ENCODE measurements at regions not wholly inside any gene's neighbourhood (a gene's known extent, or its start where the extent isn't known, plus 50 kb on each side); places are given as distances from the start of the nearest gene placed in this dataset.

- H3K4me3 ChIP-seq (ENCODE audit: low read depth, low read length) = no peak overlapping the region
- no peak for TF ChIP-seq CTCF (IDR thresholded peaks at IDR 0.05; ENCODE audit: borderline replicate concordance, insufficient read depth, low read depth, low read length)
These were observed 332.3 kb downstream of the ETAA1 start for GRCh38 chr2:67729474-67729873.

- TF ChIP-seq CTCF (IDR thresholded peaks at IDR 0.05; ENCODE audit: borderline replicate concordance, insufficient read depth, low read depth, low read length) = peak; percentile 65
- no peak overlapping the region for H3K4me3 ChIP-seq (ENCODE audit: low read depth, low read length)
These were observed 329.3 kb downstream of the C1D start for GRCh38 chr2:67733517-67733916.

- no peak overlapping the region for H3K4me3 ChIP-seq (ENCODE audit: low read depth, low read length)
- TF ChIP-seq CTCF (IDR thresholded peaks at IDR 0.05; ENCODE audit: borderline replicate concordance, insufficient read depth, low read depth, low read length) = no peak
These were observed 310.6 kb downstream of the C1D start for GRCh38 chr2:67752199-67752598.

- H3K4me3 ChIP-seq (ENCODE audit: low read depth, low read length) = no peak overlapping the region
- TF ChIP-seq CTCF (IDR thresholded peaks at IDR 0.05; ENCODE audit: borderline replicate concordance, insufficient read depth, low read depth, low read length) = no peak
These were observed 309.8 kb downstream of the C1D start for GRCh38 chr2:67752969-67753368.

- no peak for TF ChIP-seq CTCF (IDR thresholded peaks at IDR 0.05; ENCODE audit: borderline replicate concordance, insufficient read depth, low read depth, low read length)
- no peak overlapping the region for H3K4me3 ChIP-seq (ENCODE audit: low read depth, low read length)
These were observed 307.5 kb downstream of the C1D start for GRCh38 chr2:67755156-67755882.

GRCh38 chr2:67760995-67761394 is 301.8 kb downstream of the C1D start:
- no peak overlapping the region for H3K4me3 ChIP-seq (ENCODE audit: low read depth, low read length)
- no peak for TF ChIP-seq CTCF (IDR thresholded peaks at IDR 0.05; ENCODE audit: borderline replicate concordance, insufficient read depth, low read depth, low read length)

GRCh38 chr2:67771380-67771779 is 291.4 kb downstream of the C1D start:
- no peak overlapping the region for H3K4me3 ChIP-seq (ENCODE audit: low read depth, low read length)
- no peak for TF ChIP-seq CTCF (IDR thresholded peaks at IDR 0.05; ENCODE audit: borderline replicate concordance, insufficient read depth, low read depth, low read length)
